Choroid plexus epithelial cell (primary cell): ENCODE measurements at regions not wholly inside any gene's neighbourhood (a gene's known extent, or its start where the extent isn't known, plus 50 kb on each side); places are given as distances from the start of the nearest gene placed in this dataset.
"Not testable (repeated sequence)": the region's sequence is repeated elsewhere in the genome, so short reads cannot be mapped to it uniquely, and the experiment has no call there.

Experiments
- DNase-seq: peaks from one replicate; pipeline ENCODE4 v3.0.0-alpha.2; 2010; ENCODE audit warnings: low read depth
- H3K4me3 ChIP-seq: 2 replicates; pipeline ENCODE4 v1.5.1; 2011; ENCODE audit warnings: low read depth, mild to moderate bottlenecking, control low read depth, low read length, moderate library complexity
- CTCF ChIP-seq: conservative IDR thresholded peaks from 2 replicates; pipeline ENCODE4 v1.5.1; 2011; ENCODE audit warnings: low read depth, mild to moderate bottlenecking, control low read depth, inconsistent platforms, low read length, moderate library complexity

- TF ChIP-seq CTCF = no peak
Observed at GRCh38 chr2:58339548-58340243, 98.6 kb upstream of the FANCL start.

DNA sequence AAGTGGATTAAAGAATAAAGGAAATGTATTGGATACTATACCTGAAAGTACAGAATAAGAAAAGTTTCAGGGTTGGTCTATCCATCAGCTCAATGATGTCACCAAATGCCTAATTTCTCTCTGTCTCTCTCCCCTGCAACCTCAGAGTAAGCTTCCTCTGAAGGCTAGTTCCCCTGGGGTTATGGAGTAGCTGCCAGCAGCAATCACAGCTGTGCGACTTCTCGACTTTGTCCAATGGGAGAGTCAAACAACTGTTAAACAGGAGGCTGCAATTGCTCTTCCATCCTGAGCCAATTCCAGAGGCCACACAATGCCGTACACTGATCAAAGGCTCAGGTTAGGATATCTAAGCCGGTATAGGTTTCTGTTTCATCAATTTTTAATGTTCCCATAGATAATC is 95.3 kb upstream of the FANCL start:
- H3K4me3 ChIP-seq = no peak overlapping the region
- no peak for DNase-seq
- no peak for TF ChIP-seq CTCF

More at GRCh38 chr2:58339548-58340243, 98.6 kb upstream of the FANCL start:
- no peak overlapping the region for H3K4me3 ChIP-seq
- no peak for DNase-seq

- no peak overlapping the region for H3K4me3 ChIP-seq
- no peak for TF ChIP-seq CTCF
- DNase-seq = no peak
Observed at GRCh38 chr2:58334414-58334813, 93.3 kb upstream of the FANCL start.

DNA sequence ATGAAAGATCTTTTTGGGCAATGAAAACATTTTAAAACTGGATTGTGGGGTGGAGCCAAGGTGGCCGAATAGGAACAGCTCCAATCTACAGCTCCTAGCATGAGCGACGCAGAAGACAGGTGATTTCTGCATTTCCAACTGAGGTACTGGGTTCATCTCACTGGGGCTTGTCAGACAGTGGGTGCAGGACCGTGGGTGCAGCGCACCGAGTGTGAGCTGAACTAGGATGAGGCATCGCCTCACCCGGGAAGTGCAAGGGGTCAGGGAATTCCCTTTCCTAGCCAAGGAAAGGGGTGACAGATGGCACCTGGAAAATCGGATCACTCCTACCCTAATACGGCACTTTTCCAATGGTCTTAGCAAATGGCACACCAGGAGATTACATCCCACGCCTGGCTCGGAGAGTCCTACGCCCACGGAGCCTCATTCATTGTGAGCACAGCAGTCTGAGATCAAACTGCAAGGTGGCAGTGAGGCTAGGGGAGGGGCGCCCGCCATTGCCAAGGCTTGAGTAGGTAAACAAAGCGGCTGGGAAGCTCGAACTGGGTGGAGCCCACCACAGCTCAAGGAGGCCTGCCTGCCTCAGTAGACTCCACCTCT is 84.3 kb upstream of the FANCL start:
- not testable (repeated sequence) for H3K4me3 ChIP-seq, DNase-seq

DNA sequence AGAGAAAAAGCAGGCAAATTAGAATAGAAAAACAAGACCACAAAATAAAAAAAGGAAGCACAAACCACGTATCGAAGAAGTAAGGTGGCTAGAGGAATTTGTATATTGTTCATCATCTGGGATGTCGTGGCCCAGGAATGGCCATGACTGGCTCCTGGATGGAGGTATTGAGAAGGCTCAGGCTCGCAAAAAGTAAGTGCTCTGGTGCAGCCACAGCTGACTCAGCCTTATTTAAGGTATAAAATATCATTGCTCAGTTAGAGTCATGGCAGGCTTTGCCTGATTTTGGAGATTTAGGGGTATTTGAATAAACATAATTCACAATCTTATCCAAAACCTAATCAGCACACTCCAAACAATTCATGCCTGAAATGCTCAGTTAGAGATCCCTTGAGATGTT is 78.4 kb upstream of the FANCL start:
- no peak for DNase-seq
- H3K4me3 ChIP-seq = no peak overlapping the region
- TF ChIP-seq CTCF = no peak

DNA sequence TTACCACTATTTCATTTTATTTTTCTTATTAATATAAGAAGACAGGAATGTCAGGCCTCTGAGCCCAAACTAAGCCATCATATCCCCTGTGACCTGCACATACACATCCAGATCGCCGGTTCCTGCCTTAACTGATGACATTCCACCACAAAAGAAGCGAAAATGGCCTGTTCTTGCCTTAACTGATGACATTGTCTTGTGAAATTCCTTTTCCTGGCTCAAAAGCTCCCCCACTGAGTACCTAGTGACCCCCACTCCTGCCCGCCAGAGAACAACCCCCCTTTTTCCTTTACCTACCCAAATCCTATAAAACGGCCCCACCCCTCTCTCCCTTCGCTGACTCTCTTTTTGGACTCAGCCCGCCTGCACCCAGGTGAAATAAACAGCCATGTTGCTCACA is 77.8 kb upstream of the FANCL start:
- H3K4me3 ChIP-seq, DNase-seq: not testable (repeated sequence)

- no peak overlapping the region for H3K4me3 ChIP-seq
- no peak for TF ChIP-seq CTCF
- DNase-seq = no peak
Observed at GRCh38 chr2:58313926-58314325, 72.8 kb upstream of the FANCL start.

GRCh38 chr2:58308435-58308834 is 67.3 kb upstream of the FANCL start:
- no peak for DNase-seq
- no peak for TF ChIP-seq CTCF
- no peak overlapping the region for H3K4me3 ChIP-seq
